ENCODE measurements at regions not wholly inside any gene's neighbourhood (a gene's known extent, or its start where the extent isn't known, plus 50 kb on each side); places are given as distances from the start of the nearest gene placed in this dataset.

- intact Hi-C loops (cut with DNase I): loop anchor here (5.0 kb wide), 1 partner anchor 211 kb away; no protein-coding TSS in a partner anchor
- H3K9ac ChIP-seq (ENCODE audit: low read depth in 2 of 2, low read length in 2 of 2): no peak overlapping the region
- H3K27me3 ChIP-seq: no peaks in the 10 kb centered on the region
- no peak overlapping the region for H3K4me3 ChIP-seq
- TF ChIP-seq CTCF (IDR thresholded peaks at IDR 0.05): no peak
- no peak overlapping the region for H3K27ac ChIP-seq
- no peak for DNase-seq
- no peaks in the 10 kb centered on the region for H3K36me3 ChIP-seq
- no peaks in the 10 kb centered on the region for H3K9me3 ChIP-seq
- H3K4me1 ChIP-seq: no peaks in the 10 kb centered on the region
Measured at GRCh38 chr14:60563113-60563512, 54.2 kb downstream of the SIX6 start.

- intact Hi-C loops (cut with DNase I): no loop called here
- no peak for TF ChIP-seq CTCF (IDR thresholded peaks at IDR 0.05)
- Histone ChIP-seq H3K4me3 (no peak overlapping the region), H3K27ac (no peak overlapping the region), H3K36me3 (no peaks in the 10 kb centered on the region), H3K4me1 (no peaks in the 10 kb centered on the region), H3K9ac (ENCODE audit: low read depth in 2 of 2, low read length in 2 of 2) (no peak overlapping the region), H3K27me3 (no peaks in the 10 kb centered on the region), H3K9me3 (no peaks in the 10 kb centered on the region)
- DNase-seq: no peak
Measured at GRCh38 chr14:60565211-60565610, 56.3 kb downstream of the SIX6 start.

GRCh38 chr14:60566101-60566500 is 57.2 kb downstream of the SIX6 start:
- no peak for DNase-seq
- H3K27me3 ChIP-seq: no peaks in the 10 kb centered on the region

GRCh38 chr14:60573943-60574495 is 65.1 kb downstream of the SIX6 start:
- H3K9ac ChIP-seq (ENCODE audit: low read depth in 2 of 2, low read length in 2 of 2): no peak overlapping the region
- H3K27ac ChIP-seq: no peak overlapping the region
- H3K9me3 ChIP-seq: no peaks in the 10 kb centered on the region
- no peaks in the 10 kb centered on the region for H3K36me3 ChIP-seq
- intact Hi-C loops (cut with DNase I): no loop called here
- H3K27me3 ChIP-seq: no peaks in the 10 kb centered on the region
- H3K4me3 ChIP-seq: no peak overlapping the region
- no peak for DNase-seq
- no peaks in the 10 kb centered on the region for H3K4me1 ChIP-seq
- no peak for TF ChIP-seq CTCF (IDR thresholded peaks at IDR 0.05)

More at GRCh38 chr14:60566101-60566500, 57.2 kb downstream of the SIX6 start:
- no peaks in the 10 kb centered on the region for H3K9me3 ChIP-seq
- no peaks in the 10 kb centered on the region for H3K4me1 ChIP-seq
- H3K4me3 ChIP-seq: no peak overlapping the region
- no peaks in the 10 kb centered on the region for H3K36me3 ChIP-seq
- H3K9ac ChIP-seq (ENCODE audit: low read depth in 2 of 2, low read length in 2 of 2): no peak overlapping the region
- no peak for TF ChIP-seq CTCF (IDR thresholded peaks at IDR 0.05)
- intact Hi-C loops (cut with DNase I): no loop called here
- H3K27ac ChIP-seq: no peak overlapping the region

- no peak for DNase-seq
- H3K27ac ChIP-seq: no peak overlapping the region
- no peaks in the 10 kb centered on the region for H3K4me1 ChIP-seq
- H3K36me3 ChIP-seq: no peaks in the 10 kb centered on the region
- H3K9me3 ChIP-seq: no peaks in the 10 kb centered on the region
- no peak for TF ChIP-seq CTCF (IDR thresholded peaks at IDR 0.05)
- no peaks in the 10 kb centered on the region for H3K27me3 ChIP-seq
- no peak overlapping the region for H3K4me3 ChIP-seq
- intact Hi-C loops (cut with DNase I): no loop called here
- H3K9ac ChIP-seq (ENCODE audit: low read depth in 2 of 2, low read length in 2 of 2): no peak overlapping the region
Measured at GRCh38 chr14:60575008-60575407, 66.1 kb downstream of the SIX6 start.
